ENCODE measurements at regions not wholly inside any gene's neighbourhood (a gene's known extent, or its start where the extent isn't known, plus 50 kb on each side); places are given as distances from the start of the nearest gene placed in this dataset.

GRCh38 chr18:40949114-40949950 lies 1005.7 kb upstream of the PIK3C3 start:
- no peak for DNase-seq (ENCODE audit: low read depth)

GRCh38 chr18:40944576-40944975 lies 1010.5 kb upstream of the PIK3C3 start:
- DNase-seq (ENCODE audit: low read depth) = no peak

GRCh38 chr18:40939656-40940515 lies 1015.1 kb upstream of the PIK3C3 start:
- no peak for DNase-seq (ENCODE audit: low read depth)

GRCh38 chr18:40938615-40939014 lies 1016.4 kb upstream of the PIK3C3 start:
- no peak for DNase-seq (ENCODE audit: low read depth)

GRCh38 chr18:40937386-40937785 lies 1017.6 kb upstream of the PIK3C3 start:
- DNase-seq (ENCODE audit: low read depth) = no peak

GRCh38 chr18:40935423-40935822 lies 1019.6 kb upstream of the PIK3C3 start:
- DNase-seq (ENCODE audit: low read depth) = peak; percentile 33

- no peak for DNase-seq (ENCODE audit: low read depth)
Measured at GRCh38 chr18:40932862-40933261, 1022.2 kb upstream of the PIK3C3 start.

GRCh38 chr18:40930211-40930882 lies 1024.7 kb upstream of the PIK3C3 start:
- DNase-seq (ENCODE audit: low read depth) = no peak

GRCh38 chr18:40929399-40929798 lies 1025.6 kb upstream of the PIK3C3 start:
- DNase-seq (ENCODE audit: low read depth) = no peak

GRCh38 chr18:40926679-40927078 lies 1028.4 kb upstream of the PIK3C3 start:
- DNase-seq (ENCODE audit: low read depth) = peak; percentile 78

GRCh38 chr18:40925071-40925541 lies 1029.9 kb upstream of the PIK3C3 start:
- DNase-seq (ENCODE audit: low read depth) = peak; percentile 27

- DNase-seq (ENCODE audit: low read depth) = no peak
Measured at GRCh38 chr18:40921845-40922629, 1033.0 kb upstream of the PIK3C3 start.

- DNase-seq (ENCODE audit: low read depth) = peak; percentile 62
Measured at GRCh38 chr18:40917056-40917455, 1038.0 kb upstream of the PIK3C3 start.

- no peak for DNase-seq (ENCODE audit: low read depth)
Measured at GRCh38 chr18:40915724-40916123, 1039.3 kb upstream of the PIK3C3 start.

GRCh38 chr18:40911582-40912254 lies 1043.3 kb upstream of the PIK3C3 start:
- DNase-seq (ENCODE audit: low read depth) = peak; percentile 41

- no peak for DNase-seq (ENCODE audit: low read depth)
Measured at GRCh38 chr18:40911041-40911440, 1044.0 kb upstream of the PIK3C3 start.

- DNase-seq (ENCODE audit: low read depth) = peak; percentile 5
Measured at GRCh38 chr18:40907842-40908241, 1047.2 kb upstream of the PIK3C3 start.

GRCh38 chr18:40904295-40904694 lies 1050.7 kb upstream of the PIK3C3 start:
- DNase-seq (ENCODE audit: low read depth) = no peak

- DNase-seq (ENCODE audit: low read depth) = no peak
Measured at GRCh38 chr18:40902436-40902835, 1052.6 kb upstream of the PIK3C3 start.

- no peak for DNase-seq (ENCODE audit: low read depth)
Measured at GRCh38 chr18:40897884-40898283, 1057.2 kb upstream of the PIK3C3 start.

GRCh38 chr18:40883271-40883670 lies 1071.8 kb upstream of the PIK3C3 start:
- no peak for DNase-seq (ENCODE audit: low read depth)

All from EH (cell line).